ENCODE measurements at regions not wholly inside any gene's neighbourhood (a gene's known extent, or its start where the extent isn't known, plus 50 kb on each side); places are given as distances from the start of the nearest gene placed in this dataset.

- TF ChIP-seq SIN3A (IDR thresholded peaks at IDR 0.05; ENCODE audit: borderline replicate concordance, insufficient read depth, low read depth, low read length) (no peak), CTCF (IDR thresholded peaks at IDR 0.05) (no peak), REST (IDR thresholded peaks at IDR 0.05; ENCODE audit: insufficient read depth in 1 of 2, low read depth in 2 of 2, low read length in 1 of 2) (no peak), TCF7L2 (IDR thresholded peaks at IDR 0.05; ENCODE audit: low read depth, low read length) (no peak)
Observed at GRCh38 chr4:41322617-41323016, 65.9 kb downstream of the UCHL1 start.

Data from Panc1 (cell line).